SK-N-SH (cell line): ENCODE measurements at regions not wholly inside any gene's neighbourhood (a gene's known extent, or its start where the extent isn't known, plus 50 kb on each side); places are given as distances from the start of the nearest gene placed in this dataset.

Source experiments
- CTCF ChIA-PET: fragments of 300-600, 350-600 bp; formaldehyde crosslinking; extraction: SDS; loops from one replicate; lab custom pipeline; 2021; lab: Yijun Ruan, JAX
- POLR2A ChIA-PET: fragments of 350-600 bp; sonication (Branson Sonifier 250); formaldehyde crosslinking; extraction: SDS; loops from one replicate; lab custom pipeline; 2020; ENCODE audit warnings: antibody characterized with exemption, inconsistent platforms; lab: Yijun Ruan, JAX
- DNase-seq: peaks from one replicate; pipeline ENCODE4 v3.0.0; 2012
- H2AFZ ChIP-seq: fragments of 200-600 bp; sonication (generic); 2 replicates; pipeline ENCODE4 v1.8.1; 2016; ENCODE audit warnings: antibody characterized with exemption, mild to moderate bottlenecking, low read depth
- H3F3A ChIP-seq: fragments of 200-600 bp; sonication (generic); replicated peaks from 2 replicates; pipeline ENCODE3; 2016; ENCODE audit warnings: antibody characterized with exemption, mild to moderate bottlenecking; ENCODE audit not compliant: insufficient read depth
- H3K27ac ChIP-seq, 2 experiments: fragments of 200-500 bp in 1 of 2; fragments of 200-600 bp in 1 of 2; sonication (Bioruptor generic) in 1 of 2; sonication (generic), shearing (Covaris generic) in 1 of 2; 2 replicates each; pipeline versions ENCODE4 v1.5.1 to v1.6.1; 2014 to 2016; ENCODE audit warnings: low read depth in 2 of 2, inconsistent platforms in 1 of 2, low read length in 1 of 2, mild to moderate bottlenecking in 1 of 2, mixed read lengths in 1 of 2
- H3K27me3 ChIP-seq: fragments of 200-600 bp; sonication (generic), shearing (Covaris generic); 2 replicates; pipeline ENCODE4 v1.6.1; 2016; ENCODE audit warnings: mixed run types; ENCODE audit not compliant: insufficient read depth
- H3K36me3 ChIP-seq, 2 experiments: fragments of 200-500 bp in 1 of 2; fragments of 200-600 bp in 1 of 2; sonication (Bioruptor generic) in 1 of 2; sonication (generic) in 1 of 2; replicated peaks in 1 of 2; 2 replicates each; pipeline versions ENCODE3 to v1.5.1; 2014 to 2016; ENCODE audit warnings: low read length in 1 of 2, mild to moderate bottlenecking in 1 of 2; ENCODE audit not compliant: insufficient read depth in 2 of 2, control insufficient read depth in 1 of 2
- H3K4me1 ChIP-seq, 2 experiments: fragments of 200-500 bp in 1 of 2; fragments of 200-600 bp in 1 of 2; sonication (Bioruptor generic) in 1 of 2; sonication (generic), shearing (Covaris generic) in 1 of 2; 2 replicates each; pipeline versions ENCODE4 v1.5.1 to v1.6.1; 2014 to 2016; ENCODE audit warnings: low read depth in 1 of 2, low read length in 1 of 2, mixed run types in 1 of 2; ENCODE audit not compliant: insufficient read depth in 2 of 2, control insufficient read depth in 1 of 2
- H3K4me2 ChIP-seq: fragments of 200-600 bp; sonication (generic), shearing (Covaris generic); 2 replicates; pipeline ENCODE4 v1.6.1; 2017; ENCODE audit warnings: mixed run types
- H3K4me3 ChIP-seq, 2 experiments: fragments of 200-500 bp in 1 of 2; fragments of 200-600 bp in 1 of 2; sonication (Bioruptor generic) in 1 of 2; sonication (generic), shearing (Covaris generic) in 1 of 2; 2 replicates each; pipeline versions ENCODE4 v1.5.1 to v1.8.1; 2014 to 2016; ENCODE audit warnings: low read depth in 2 of 2, inconsistent platforms in 1 of 2, low read length in 1 of 2, mild to moderate bottlenecking in 1 of 2, mixed read lengths in 1 of 2, moderate library complexity in 1 of 2
- H3K79me2 ChIP-seq: fragments of 200-600 bp; sonication (generic); 2 replicates; pipeline ENCODE4 v1.8.1; 2017; ENCODE audit warnings: mild to moderate bottlenecking; ENCODE audit not compliant: insufficient read depth
- H3K9ac ChIP-seq: fragments of 200-600 bp; sonication (generic); 2 replicates; pipeline ENCODE4 v1.6.1; 2017; ENCODE audit warnings: mixed run types
- H3K9me2 ChIP-seq: fragments of 200-600 bp; sonication (generic); 2 replicates; pipeline ENCODE4 v1.6.1; 2017; ENCODE audit warnings: mixed run types
- H3K9me3 ChIP-seq: fragments of 200-600 bp; sonication (generic); 2 replicates; pipeline ENCODE4 v1.6.1; 2017; ENCODE audit warnings: mixed run types, mild to moderate bottlenecking, moderate library complexity
- H4K20me1 ChIP-seq: fragments of 200-600 bp; sonication (generic); 2 replicates; pipeline ENCODE4 v1.6.1; 2017; ENCODE audit warnings: mild to moderate bottlenecking, mixed run types; ENCODE audit not compliant: insufficient read depth
- CHD2 ChIP-seq: fragments of 150-350 bp; IDR thresholded peaks from 2 replicates; pipeline ENCODE4 v1.6.1; 2018; ENCODE audit warnings: low read length; ENCODE audit not compliant: partially characterized antibody
- CTCF ChIP-seq: fragments of 200-600 bp; sonication (generic); IDR thresholded peaks from 2 replicates; pipeline ENCODE4 v1.6.1; 2017; ENCODE audit warnings: antibody characterized with exemption, mild to moderate bottlenecking, moderate library complexity
- EZH2phosphoT487 ChIP-seq: fragments of 200-600 bp; sonication (generic); IDR thresholded peaks from 2 replicates; pipeline ENCODE4 v1.6.1; 2017; ENCODE audit warnings: low read depth, mixed run types, mild to moderate bottlenecking, antibody characterized with exemption, moderate library complexity, borderline replicate concordance
- FOSL2 ChIP-seq: IDR thresholded peaks from 2 replicates; pipeline ENCODE4 v1.4.0; 2012; ENCODE audit warnings: low read depth, mild to moderate bottlenecking, moderate library complexity, borderline replicate concordance
- FOXM1 ChIP-seq: IDR thresholded peaks from 2 replicates; pipeline ENCODE4 v1.4.0; 2012; ENCODE audit warnings: low read depth, mild to moderate bottlenecking
- JUND ChIP-seq: IDR thresholded peaks from 2 replicates; pipeline ENCODE4 v1.4.0; 2012
- MEF2A ChIP-seq: IDR thresholded peaks from 2 replicates; pipeline ENCODE4 v1.4.0; 2012; ENCODE audit warnings: low read depth, borderline replicate concordance
- NFIC ChIP-seq: IDR thresholded peaks from 2 replicates; pipeline ENCODE4 v1.4.0; 2012; ENCODE audit warnings: borderline replicate concordance
- NRF1 ChIP-seq: IDR thresholded peaks from 2 replicates; pipeline ENCODE4 v1.6.1; 2012; ENCODE audit warnings: low read depth, mild to moderate bottlenecking, low read length
- RAD21 ChIP-seq: IDR thresholded peaks from 2 replicates; pipeline ENCODE4 v1.6.1; 2012; ENCODE audit warnings: mild to moderate bottlenecking, low read length
- SIN3A ChIP-seq: IDR thresholded peaks from 2 replicates; pipeline ENCODE4 v1.6.1; 2012; ENCODE audit warnings: low read depth, mild to moderate bottlenecking, low read length, moderate library complexity, borderline replicate concordance
- TAF1 ChIP-seq: IDR thresholded peaks from 2 replicates; pipeline ENCODE4 v1.6.1; 2012; ENCODE audit warnings: low read depth, mild to moderate bottlenecking, low read length, moderate library complexity, borderline replicate concordance
- TCF12 ChIP-seq: IDR thresholded peaks from 2 replicates; pipeline ENCODE4 v1.4.0; 2012
- TEAD4 ChIP-seq: IDR thresholded peaks from 2 replicates; pipeline ENCODE4 v1.4.0; 2012; ENCODE audit warnings: mild to moderate bottlenecking, borderline replicate concordance; ENCODE audit not compliant: insufficient read depth
- USF1 ChIP-seq: IDR thresholded peaks from 2 replicates; pipeline ENCODE4 v1.4.0; 2012; ENCODE audit warnings: low read depth, borderline replicate concordance
- WGBS: methylation state at CpG from one replicate; pipeline ENCODE4 v1.1.6; 2017; ENCODE audit warnings: low lambda C conversion rate; 5-methylcytosine and 5-hydroxymethylcytosine counted together
- TF ChIP-seq, protein P1 (sequence below): fragments of 150-350 bp; IDR thresholded peaks from 2 replicates; pipeline ENCODE4 v1.6.1; 2017; ENCODE audit warnings: antibody characterized with exemption, low read length, low read depth, borderline replicate concordance

DNA sequence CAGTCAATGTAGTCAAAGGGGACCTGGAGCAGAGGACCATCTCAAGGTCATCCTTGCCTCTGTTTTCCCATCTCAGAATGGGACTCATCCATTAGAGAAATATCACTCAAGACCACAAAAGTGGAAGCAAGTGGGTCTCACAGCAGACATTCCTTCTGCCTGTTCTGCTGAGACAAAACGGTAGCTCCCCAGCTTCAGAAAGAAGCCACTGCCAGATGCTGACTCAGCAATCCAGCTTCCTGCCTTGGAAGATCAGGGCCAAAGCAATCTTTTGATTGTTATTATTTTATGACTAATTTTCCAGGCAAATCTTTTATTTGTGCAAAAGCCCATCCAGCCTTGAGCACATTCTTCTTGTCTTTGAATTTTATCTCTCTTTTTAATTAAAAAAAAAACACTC is 86.8 kb downstream of the CCT6B start:
- Histone ChIP-seq H3K4me1 (no peaks in the 10 kb centered on the region), H3K9ac (no peak overlapping the region), H3K4me2 (no peak overlapping the region), H3K27me3 (no peaks in the 10 kb centered on the region), H4K20me1 (no peaks in the 10 kb centered on the region), H3K27ac (no peak overlapping the region), H3K9me2 (no peaks in the 10 kb centered on the region), H3K4me3 (no peak overlapping the region), H2AFZ (no peak overlapping the region), H3K36me3 (no peaks in the 10 kb centered on the region), H3F3A (no peaks in the 10 kb centered on the region), H3K9me3 (no peaks in the 10 kb centered on the region), H3K79me2 (no peaks in the 10 kb centered on the region)
- TF ChIP-seq NRF1: no peak
- TF ChIP-seq, protein P1, sequence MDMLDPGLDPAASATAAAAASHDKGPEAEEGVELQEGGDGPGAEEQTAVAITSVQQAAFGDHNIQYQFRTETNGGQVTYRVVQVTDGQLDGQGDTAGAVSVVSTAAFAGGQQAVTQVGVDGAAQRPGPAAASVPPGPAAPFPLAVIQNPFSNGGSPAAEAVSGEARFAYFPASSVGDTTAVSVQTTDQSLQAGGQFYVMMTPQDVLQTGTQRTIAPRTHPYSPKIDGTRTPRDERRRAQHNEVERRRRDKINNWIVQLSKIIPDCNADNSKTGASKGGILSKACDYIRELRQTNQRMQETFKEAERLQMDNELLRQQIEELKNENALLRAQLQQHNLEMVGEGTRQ: no peak
- WGBS: 0% methylated on average over 1 of the region's 1 CpG
- CTCF ChIA-PET: no interaction called here
- no peak for DNase-seq
- POLR2A ChIA-PET: no interaction called here

DNA sequence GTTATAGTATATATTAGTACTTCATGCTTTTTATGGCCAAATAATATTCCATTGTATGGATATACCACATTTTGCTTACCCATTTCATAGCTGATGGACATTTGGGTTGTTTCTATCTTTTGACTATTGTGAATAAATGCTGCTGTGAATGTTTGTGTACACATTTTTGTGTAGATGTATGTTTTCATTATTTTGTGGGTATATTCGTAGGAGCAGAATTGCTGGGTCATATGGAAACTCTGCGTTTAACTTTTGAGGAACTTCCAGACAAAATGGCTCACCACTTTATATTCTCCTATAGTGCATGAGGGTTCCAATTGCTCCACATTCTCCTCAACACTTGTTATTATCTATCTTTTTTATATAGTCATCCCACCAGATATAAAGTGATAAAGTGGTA is 88.6 kb downstream of the CCT6B start:
- no peaks in the 10 kb centered on the region for H3K4me1 ChIP-seq
- H3F3A ChIP-seq: no peaks in the 10 kb centered on the region
- H3K9me2 ChIP-seq: no peaks in the 10 kb centered on the region
- TF ChIP-seq RAD21 (no peak), TEAD4 (no peak)
- H3K4me2 ChIP-seq: no peak overlapping the region
- no peaks in the 10 kb centered on the region for H4K20me1 ChIP-seq
- no peak for DNase-seq
- H3K36me3 ChIP-seq: no peaks in the 10 kb centered on the region
- POLR2A ChIA-PET: no interaction called here
- no peaks in the 10 kb centered on the region for H3K79me2 ChIP-seq
- CTCF ChIA-PET: interaction anchor here (1.4 kb wide), 1 partner anchor 20 kb away, joined by 5 read pairs; no protein-coding TSS in a partner anchor
- H3K27ac ChIP-seq: no peak overlapping the region
- no peak overlapping the region for H2AFZ ChIP-seq
- H3K9ac ChIP-seq: no peak overlapping the region
- no peaks in the 10 kb centered on the region for H3K9me3 ChIP-seq
- H3K27me3 ChIP-seq: no peaks in the 10 kb centered on the region
- no peak overlapping the region for H3K4me3 ChIP-seq
- WGBS: 31% methylated on average over 2 of the region's 2 CpGs

DNA sequence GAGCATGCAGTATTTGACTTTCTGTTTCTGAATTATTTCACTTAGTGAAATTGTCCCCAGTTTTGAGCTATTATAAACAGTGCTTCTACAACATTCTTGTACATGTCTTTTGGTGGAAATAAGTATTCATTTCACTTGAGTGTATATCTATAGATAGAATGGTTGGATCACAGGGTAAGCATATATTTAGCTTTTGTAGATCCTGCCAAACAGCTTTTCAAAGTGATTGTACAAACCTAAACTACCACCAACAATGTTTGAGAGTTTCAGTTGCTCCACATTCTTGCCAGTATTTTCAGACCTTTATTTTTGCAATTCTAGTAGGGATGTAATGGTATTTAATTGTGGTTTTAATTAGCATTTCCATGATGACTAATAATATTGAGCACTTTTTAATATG is 91.6 kb downstream of the CCT6B start:
- POLR2A ChIA-PET: no interaction called here
- H3K9ac ChIP-seq: no peak overlapping the region
- H3K79me2 ChIP-seq: no peaks in the 10 kb centered on the region
- H3K4me1 ChIP-seq: no peaks in the 10 kb centered on the region
- CTCF ChIA-PET: interaction anchor here (0.9 kb wide), 1 partner anchor 9 kb away, joined by 4 read pairs; no protein-coding TSS in a partner anchor
- H3F3A ChIP-seq: no peaks in the 10 kb centered on the region
- no peaks in the 10 kb centered on the region for H4K20me1 ChIP-seq
- H3K4me2 ChIP-seq: no peak overlapping the region
- H3K9me2 ChIP-seq: no peaks in the 10 kb centered on the region
- no peak for TF ChIP-seq JUND
- no peak for TF ChIP-seq TAF1
- TF ChIP-seq CHD2: no peak
- TF ChIP-seq MEF2A: no peak
- TF ChIP-seq TCF12: no peak
- TF ChIP-seq SIN3A: no peak
- TF ChIP-seq FOSL2: no peak
- no peak for TF ChIP-seq CTCF
- TF ChIP-seq FOXM1: no peak
- TF ChIP-seq NFIC: no peak
- TF ChIP-seq EZH2phosphoT487: no peak
- no peak for TF ChIP-seq USF1
- no peak overlapping the region for H3K27ac ChIP-seq
- no peaks in the 10 kb centered on the region for H3K36me3 ChIP-seq
- H3K4me3 ChIP-seq: no peak overlapping the region
- H2AFZ ChIP-seq: no peak overlapping the region
- no peaks in the 10 kb centered on the region for H3K27me3 ChIP-seq
- no peak for DNase-seq
- no peaks in the 10 kb centered on the region for H3K9me3 ChIP-seq
